GM19467 (cell line): ENCODE measurements at regions not wholly inside any gene's neighbourhood (a gene's known extent, or its start where the extent isn't known, plus 50 kb on each side); places are given as distances from the start of the nearest gene placed in this dataset.
"Not testable (repeated sequence)": the region's sequence is repeated elsewhere in the genome, so short reads cannot be mapped to it uniquely, and the experiment has no call there.

ENCODE experiments used
- ATAC-seq: cut with Tn5 transposase; IDR thresholded peaks from one replicate; pipeline ENCODE4 v1.9.1; 2021; ENCODE audit warnings: mild to moderate bottlenecking, moderate library complexity; ENCODE audit not compliant: unreplicated experiment

DNA sequence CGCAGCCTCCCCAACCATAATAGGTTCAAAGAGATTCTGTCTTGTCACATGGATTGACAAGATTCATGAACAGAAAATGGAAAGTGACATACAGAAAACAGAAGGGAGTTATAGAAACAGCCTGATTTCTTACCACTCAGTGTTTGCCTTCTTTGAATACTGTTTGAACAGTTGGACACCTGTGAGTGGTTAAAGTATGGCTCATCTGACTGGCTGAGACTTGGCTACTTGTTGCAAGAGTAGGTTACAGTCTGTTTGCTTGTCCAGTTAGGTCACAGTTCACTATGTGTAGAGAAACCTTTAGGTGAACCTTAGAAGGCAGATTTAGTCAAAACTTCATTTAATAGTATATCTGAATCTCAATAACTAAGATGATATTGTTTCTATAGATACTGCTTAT, 1003.9 kb upstream of the EPHA6 start:
- ATAC-seq: no peak

GRCh38 chr3:95813244-95813643, 1001.1 kb upstream of the EPHA6 start:
- no peak for ATAC-seq

DNA sequence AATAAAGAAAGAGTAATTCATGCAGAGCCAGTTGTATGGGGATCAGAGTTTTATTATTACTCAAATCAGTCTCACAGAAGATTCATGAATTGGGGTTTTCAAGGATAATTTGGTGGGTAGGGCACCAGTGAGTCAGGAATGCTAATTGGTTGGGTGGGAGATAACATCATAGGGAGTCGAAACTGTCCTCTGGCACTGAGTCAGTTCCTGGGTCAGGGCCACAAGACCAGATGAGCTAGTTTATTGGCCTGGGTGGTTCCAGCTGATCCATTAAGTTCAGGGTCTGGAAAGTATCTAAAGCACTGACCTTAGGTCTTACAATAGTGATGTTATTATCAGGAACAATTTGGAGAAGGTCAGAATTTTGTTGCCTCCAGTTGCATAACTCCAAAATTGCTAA, 998.6 kb upstream of the EPHA6 start:
- no peak for ATAC-seq

DNA sequence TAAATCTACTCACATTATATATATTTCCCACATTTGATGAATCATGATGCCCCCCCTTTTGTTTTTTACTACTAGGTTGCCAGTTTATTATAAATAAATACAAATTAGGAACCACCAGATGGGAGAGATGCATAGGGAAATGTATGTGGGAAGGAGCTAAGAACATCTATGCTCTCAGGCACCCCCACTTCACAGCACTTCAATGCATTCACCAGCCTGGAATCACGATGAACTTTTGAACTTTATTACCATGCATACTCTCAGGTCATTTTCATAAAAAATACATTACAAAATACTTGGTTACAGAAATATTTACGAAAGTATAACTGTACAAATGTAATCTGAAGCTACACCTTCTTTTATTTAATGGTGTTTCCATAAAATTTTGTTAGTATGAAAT, 988.0 kb upstream of the EPHA6 start:
- no peak for ATAC-seq

DNA sequence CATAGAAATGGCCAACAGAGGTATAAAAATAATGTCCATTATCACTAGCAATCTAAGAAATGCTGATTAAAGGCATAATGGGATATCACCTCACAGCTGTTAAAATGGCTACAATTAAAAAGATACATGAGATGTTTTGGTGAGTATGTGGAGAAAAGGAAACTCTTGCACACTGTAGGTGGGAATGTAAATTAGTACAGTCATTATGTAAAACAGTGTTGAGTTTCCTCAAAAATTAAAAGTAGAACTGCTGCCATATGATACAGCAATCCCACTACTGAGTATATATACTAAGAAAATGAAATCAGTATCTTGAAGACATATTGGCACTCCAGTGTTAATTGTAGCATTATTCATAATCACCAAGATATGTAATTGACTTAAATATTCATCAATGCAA, 982.2 kb upstream of the EPHA6 start:
- ATAC-seq: no peak

DNA sequence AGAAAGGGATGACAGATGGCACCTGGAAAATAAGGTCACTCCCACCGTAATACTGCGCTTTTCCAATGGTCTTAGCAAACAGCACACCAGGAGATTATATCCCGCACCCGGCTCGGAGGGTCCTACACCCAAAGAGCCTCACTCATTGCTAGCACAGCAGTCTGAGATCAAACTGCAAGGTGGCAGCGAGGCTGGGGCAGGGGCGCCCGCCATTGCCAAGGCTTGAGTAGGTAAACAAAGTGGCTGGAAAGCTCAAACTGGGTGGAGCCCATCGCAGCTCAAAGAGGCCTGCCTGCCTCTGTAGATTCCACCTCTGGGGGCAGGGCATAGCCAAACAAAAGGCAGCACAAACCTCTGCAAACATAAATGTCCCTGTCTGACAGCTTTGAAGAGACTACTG, 953.8 kb upstream of the EPHA6 start:
- not testable (repeated sequence) for ATAC-seq

DNA sequence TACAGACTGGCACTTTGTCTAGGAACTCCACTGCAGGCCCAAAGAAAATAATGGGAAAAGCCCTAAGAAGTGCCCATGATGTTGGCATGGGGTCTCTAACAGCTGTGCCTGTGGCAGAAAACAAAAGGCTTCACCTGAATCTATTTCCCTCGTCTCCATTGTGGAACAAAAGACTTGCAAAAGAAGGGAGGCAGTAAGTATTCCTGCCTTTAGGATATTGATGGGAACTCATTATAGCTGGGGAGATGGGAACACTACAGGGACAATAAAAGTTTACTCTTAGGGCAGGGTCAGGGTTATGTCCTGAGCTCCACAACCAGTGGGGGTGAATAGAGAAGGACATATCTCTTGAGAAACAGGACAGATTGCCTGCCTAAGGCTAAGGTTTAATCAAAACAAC, 930.6 kb upstream of the EPHA6 start:
- ATAC-seq: no peak

DNA sequence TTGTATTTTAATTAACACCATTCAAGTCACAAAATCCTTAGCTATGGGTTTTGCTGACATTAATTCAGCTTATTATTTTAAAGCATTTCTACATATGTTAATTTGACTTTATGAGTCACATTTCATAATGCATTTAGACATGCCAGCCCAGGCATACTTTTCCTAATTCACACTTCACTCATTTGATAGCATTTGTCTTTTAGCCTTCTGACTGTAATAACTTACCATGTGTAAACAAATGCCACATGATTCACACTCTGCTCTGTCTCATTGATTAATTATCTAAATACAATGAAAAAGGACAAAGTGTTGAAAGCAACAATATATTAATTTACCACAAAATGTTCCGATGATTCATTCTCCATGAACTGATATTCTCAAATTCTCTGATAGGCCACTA, 927.8 kb upstream of the EPHA6 start:
- no peak for ATAC-seq

DNA sequence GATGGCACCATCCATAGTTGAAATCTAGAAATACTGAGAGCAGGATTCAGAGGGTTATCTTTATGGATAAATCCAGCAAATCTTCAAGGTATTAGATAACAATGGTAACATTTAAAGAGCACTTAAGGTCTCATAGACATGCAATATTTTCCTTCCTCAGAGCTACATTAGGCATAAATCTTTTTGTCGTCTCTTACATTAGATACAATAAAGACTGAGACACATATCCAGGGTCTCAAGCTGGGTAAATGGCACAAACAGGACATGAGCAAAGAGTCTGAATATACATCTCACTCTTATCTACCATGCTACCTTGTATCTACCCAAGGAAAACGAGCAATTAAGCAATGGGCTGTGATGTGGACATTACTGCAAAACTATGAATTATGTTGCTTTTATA, 927.3 kb upstream of the EPHA6 start:
- ATAC-seq: no peak

DNA sequence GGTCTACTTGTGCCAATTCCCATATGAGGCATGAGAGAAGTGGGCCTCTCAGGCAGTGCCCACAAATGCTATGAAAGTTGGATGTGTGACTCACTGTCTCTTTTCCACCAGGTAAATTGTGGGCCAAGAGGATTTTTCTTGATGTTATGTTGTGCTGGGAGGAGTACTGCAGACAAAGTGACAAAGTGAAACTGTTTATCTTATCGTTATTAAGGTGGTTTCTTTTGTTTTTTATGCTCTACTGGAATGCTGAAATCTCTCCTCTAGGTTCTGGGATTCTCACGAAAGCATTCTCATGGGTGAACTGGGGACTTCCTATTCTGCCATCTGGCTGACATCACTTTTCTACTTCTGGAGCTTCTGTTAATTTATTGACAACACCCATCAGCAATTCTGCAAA, 919.6 kb upstream of the EPHA6 start:
- no peak for ATAC-seq

DNA sequence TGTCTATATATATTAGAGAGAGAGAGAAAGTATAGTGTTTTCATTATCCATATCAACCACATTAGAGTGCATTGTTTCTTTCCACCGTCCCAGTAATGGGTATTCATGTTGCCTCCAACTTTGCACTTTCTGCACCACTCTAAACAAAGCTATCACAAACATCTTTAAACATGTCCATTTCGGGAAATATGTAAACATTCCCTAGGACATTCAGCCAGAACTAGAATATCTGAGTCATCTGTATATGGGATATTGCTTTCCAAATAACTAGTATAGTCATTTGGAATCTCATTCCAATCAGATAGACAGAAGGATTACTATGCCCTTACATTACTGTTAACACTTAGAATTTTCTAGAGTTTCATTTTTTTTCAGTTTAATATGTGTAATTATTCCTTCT, 914.9 kb upstream of the EPHA6 start:
- ATAC-seq: no peak

- no peak for ATAC-seq
Measured at GRCh38 chr3:95899911-95900310, 914.5 kb upstream of the EPHA6 start.

GRCh38 chr3:95901948-95902347, 912.4 kb upstream of the EPHA6 start:
- ATAC-seq: no peak

GRCh38 chr3:95905182-95905581, 909.2 kb upstream of the EPHA6 start:
- no peak for ATAC-seq

DNA sequence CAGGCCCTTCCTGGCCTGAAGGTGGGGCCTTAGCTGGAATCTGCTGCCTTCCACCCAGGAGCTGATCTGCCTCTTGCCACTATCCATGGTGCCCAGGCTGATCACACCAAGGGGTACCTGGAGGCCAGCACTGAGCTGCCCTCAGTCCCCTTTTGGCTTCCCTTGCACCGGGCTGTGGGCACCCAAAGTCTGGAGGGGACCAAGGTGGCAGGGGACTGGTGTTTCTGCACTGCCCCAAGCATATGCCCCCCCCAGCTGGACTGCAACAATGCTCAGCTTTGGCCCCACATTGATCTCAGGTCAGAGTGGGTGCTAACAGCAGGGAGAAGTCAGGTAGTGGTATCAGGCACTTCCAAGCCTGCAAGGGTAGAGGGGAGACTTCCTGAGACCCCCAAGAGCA, 902.6 kb upstream of the EPHA6 start:
- no peak for ATAC-seq

GRCh38 chr3:95923496-95924210, 890.7 kb upstream of the EPHA6 start:
- ATAC-seq: no peak

DNA sequence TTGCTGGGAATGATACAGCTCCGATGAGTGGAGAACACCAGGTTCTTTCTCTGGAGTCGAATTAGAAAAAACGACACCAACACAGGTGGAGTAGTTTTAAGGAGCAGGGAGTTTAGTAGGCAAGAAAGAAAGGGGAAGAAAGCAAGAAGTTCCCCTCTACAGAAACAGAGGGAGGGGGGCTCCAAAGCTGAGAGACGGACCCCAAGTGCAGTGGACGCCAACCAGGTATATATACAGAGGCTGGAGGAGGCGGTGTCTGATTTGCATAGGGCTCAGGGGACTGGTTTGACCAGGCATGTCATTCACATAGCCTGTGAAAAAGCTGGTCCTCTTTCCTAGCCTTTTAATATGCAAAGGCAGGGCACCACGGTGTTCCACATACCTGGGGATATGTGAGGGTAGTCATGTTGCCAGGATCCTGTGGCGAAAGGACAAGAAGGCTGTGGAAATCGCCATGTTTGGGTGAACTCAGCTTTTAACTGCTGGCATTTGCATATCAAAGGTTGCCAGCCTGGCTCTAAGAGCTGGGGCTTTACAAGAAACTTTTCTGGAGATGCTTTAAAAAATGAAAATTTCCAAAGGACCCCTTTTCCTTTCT, 887.4 kb upstream of the EPHA6 start:
- no peak for ATAC-seq

- ATAC-seq: no peak
Measured at GRCh38 chr3:95934181-95934580, 880.2 kb upstream of the EPHA6 start.

- ATAC-seq: no peak
Measured at GRCh38 chr3:95939235-95939809, 875.1 kb upstream of the EPHA6 start.

GRCh38 chr3:95965704-95966336, 848.6 kb upstream of the EPHA6 start:
- ATAC-seq: no peak

- ATAC-seq: no peak
Measured at GRCh38 chr3:95971573-95971972, 842.8 kb upstream of the EPHA6 start.

- ATAC-seq: no peak
Measured at GRCh38 chr3:95994338-95994737, 820.1 kb upstream of the EPHA6 start.
